ENCODE measurements at regions not wholly inside any gene's neighbourhood (a gene's known extent, or its start where the extent isn't known, plus 50 kb on each side); places are given as distances from the start of the nearest gene placed in this dataset.

DNA sequence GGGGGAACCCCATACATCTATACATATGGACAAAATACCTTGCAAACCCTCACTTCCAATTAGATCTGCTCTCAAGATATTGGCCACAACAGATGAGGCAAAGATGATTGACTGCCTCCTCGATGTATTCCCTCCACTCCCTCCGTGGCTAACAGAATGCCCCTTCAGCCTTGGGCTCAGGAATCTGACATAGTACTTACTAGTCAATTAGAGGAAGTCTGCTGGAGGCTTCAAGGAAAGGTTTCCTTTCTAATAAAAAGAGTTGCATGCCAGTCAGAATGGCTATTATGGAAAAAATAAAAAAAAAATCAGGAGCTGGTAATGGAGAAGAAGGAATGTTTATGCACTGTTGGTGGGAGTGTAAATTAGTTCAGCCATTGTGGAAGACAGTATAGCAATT is 90.4 kb upstream of the VAV3 start:
- H3K4me3 ChIP-seq, result no peak overlapping the region
- no peak for DNase-seq (ENCODE audit: low spot score)
- no peaks in the 10 kb centered on the region for H3K36me3 Mint-ChIP-seq
- peaks cover 33% of the 10 kb centered on the region for H3K4me1 ChIP-seq
- H3K4me2 ChIP-seq, result no peak overlapping the region
- no peaks in the 10 kb centered on the region for H4K20me1 ChIP-seq (ENCODE audit: low read depth)
- no peaks in the 10 kb centered on the region for H3K27me3 ChIP-seq
- H3K9ac ChIP-seq, result no peak overlapping the region
- no peak overlapping the region for H3K27ac Mint-ChIP-seq
- H3F3A ChIP-seq (ENCODE audit: low read depth), result peaks cover 10% of the 10 kb centered on the region
- H2AFZ ChIP-seq (replicated peaks), result no peak overlapping the region
- no peaks in the 10 kb centered on the region for H3K36me3 ChIP-seq
- peaks cover 3% of the 10 kb centered on the region for H3K9me3 Mint-ChIP-seq
- no peak overlapping the region for H3K27ac ChIP-seq
- peaks cover 24% of the 10 kb centered on the region for H3K4me1 Mint-ChIP-seq
- TF ChIP-seq EZH2phosphoT487 (IDR thresholded peaks at IDR 0.05) (no peak), EZH2 (IDR thresholded peaks at IDR 0.05) (no peak)
- TF ChIP-seq, protein P1, sequence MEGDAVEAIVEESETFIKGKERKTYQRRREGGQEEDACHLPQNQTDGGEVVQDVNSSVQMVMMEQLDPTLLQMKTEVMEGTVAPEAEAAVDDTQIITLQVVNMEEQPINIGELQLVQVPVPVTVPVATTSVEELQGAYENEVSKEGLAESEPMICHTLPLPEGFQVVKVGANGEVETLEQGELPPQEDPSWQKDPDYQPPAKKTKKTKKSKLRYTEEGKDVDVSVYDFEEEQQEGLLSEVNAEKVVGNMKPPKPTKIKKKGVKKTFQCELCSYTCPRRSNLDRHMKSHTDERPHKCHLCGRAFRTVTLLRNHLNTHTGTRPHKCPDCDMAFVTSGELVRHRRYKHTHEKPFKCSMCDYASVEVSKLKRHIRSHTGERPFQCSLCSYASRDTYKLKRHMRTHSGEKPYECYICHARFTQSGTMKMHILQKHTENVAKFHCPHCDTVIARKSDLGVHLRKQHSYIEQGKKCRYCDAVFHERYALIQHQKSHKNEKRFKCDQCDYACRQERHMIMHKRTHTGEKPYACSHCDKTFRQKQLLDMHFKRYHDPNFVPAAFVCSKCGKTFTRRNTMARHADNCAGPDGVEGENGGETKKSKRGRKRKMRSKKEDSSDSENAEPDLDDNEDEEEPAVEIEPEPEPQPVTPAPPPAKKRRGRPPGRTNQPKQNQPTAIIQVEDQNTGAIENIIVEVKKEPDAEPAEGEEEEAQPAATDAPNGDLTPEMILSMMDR (IDR thresholded peaks at IDR 0.05), result no peak
- H3K27me3 Mint-ChIP-seq (ENCODE audit: insufficient read depth, low read depth), result peaks cover 2% of the 10 kb centered on the region
- no peak overlapping the region for H3K4me3 Mint-ChIP-seq
- H3K79me2 ChIP-seq (ENCODE audit: low read depth), result no peaks in the 10 kb centered on the region
- H3K9me3 ChIP-seq (ENCODE audit: low read depth), result no peaks in the 10 kb centered on the region

DNA sequence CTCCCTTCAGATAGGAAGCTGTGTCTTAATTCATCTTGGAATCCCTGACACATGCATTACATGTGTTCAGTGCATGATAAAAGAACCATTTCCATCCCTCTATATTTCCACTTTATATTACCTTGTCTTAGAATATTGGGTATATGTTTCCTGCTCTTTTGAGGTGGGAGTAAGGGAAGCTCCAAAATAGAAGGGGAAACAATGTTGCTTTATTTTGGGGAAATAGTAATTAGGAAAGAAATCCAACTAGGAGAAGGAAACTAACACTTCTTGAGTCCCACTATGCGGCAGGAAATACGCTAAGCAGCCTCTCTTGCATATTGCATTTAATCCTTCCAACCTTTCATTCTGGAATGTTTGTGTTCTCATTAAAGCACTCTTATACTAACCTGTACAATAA is 89.4 kb upstream of the VAV3 start:
- H3K9me3 Mint-ChIP-seq, result peaks cover 1% of the 10 kb centered on the region
- no peaks in the 10 kb centered on the region for H3K27me3 Mint-ChIP-seq (ENCODE audit: insufficient read depth, low read depth)
- no peaks in the 10 kb centered on the region for H3K27me3 ChIP-seq
- H3K4me1 ChIP-seq, result peaks cover 40% of the 10 kb centered on the region
- no peak for TF ChIP-seq EZH2phosphoT487 (IDR thresholded peaks at IDR 0.05)
- TF ChIP-seq, protein P1 (IDR thresholded peaks at IDR 0.05), result no peak
- TF ChIP-seq EZH2 (IDR thresholded peaks at IDR 0.05), result no peak
- no peaks in the 10 kb centered on the region for H3K36me3 Mint-ChIP-seq
- peaks cover 24% of the 10 kb centered on the region for H3K4me1 Mint-ChIP-seq
- no peaks in the 10 kb centered on the region for H3K36me3 ChIP-seq
- no peaks in the 10 kb centered on the region for H3K9me3 ChIP-seq (ENCODE audit: low read depth)
- H2AFZ ChIP-seq (replicated peaks), result no peak overlapping the region
- H3K9ac ChIP-seq, result no peak overlapping the region
- H3K4me3 ChIP-seq, result no peak overlapping the region
- no peak overlapping the region for H3K4me2 ChIP-seq
- no peak overlapping the region for H3K4me3 Mint-ChIP-seq
- no peak overlapping the region for H3K27ac ChIP-seq
- no peak for DNase-seq (ENCODE audit: low spot score)
- no peaks in the 10 kb centered on the region for H4K20me1 ChIP-seq (ENCODE audit: low read depth)
- H3K27ac Mint-ChIP-seq, result no peak overlapping the region
- H3F3A ChIP-seq (ENCODE audit: low read depth), result peaks cover 10% of the 10 kb centered on the region
- no peaks in the 10 kb centered on the region for H3K79me2 ChIP-seq (ENCODE audit: low read depth)

DNA sequence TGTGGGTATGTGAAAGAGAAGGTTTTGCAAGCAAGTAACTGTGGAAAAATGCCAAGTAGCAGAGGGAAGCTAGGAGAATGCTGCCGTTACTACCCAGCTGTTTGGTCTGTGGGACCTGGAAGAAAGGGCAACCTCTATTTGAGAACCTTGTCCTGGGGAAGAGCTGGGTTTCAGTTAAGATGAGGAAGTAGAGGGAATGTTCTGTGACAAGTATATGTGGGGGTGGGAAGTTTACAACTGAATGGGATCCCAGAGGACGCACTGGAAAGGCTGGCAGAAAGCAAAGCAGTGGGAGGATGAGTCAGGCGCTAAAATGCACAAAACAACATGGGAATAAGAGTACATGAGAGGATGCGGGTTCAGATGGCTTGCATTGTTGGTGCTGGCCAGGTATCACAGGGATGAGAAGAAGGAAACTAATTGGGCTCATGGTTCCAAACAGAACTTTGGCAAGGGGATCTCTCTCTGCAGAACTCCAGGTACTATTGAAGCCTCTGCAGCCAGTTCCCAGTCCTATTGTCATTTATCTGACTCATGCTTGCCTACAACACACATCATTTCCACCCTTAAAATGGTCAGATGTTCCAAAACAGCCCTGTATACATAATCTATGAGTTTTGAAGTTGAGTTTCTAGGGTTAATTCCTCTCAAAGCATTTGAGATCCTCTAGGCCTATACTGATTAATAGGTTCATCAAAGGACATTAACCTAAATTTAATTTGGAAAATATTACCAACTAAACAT is 88.5 kb upstream of the VAV3 start:
- Histone ChIP-seq H3K4me2 (no peak overlapping the region), H3K36me3 (no peaks in the 10 kb centered on the region), H3K4me3 (no peak overlapping the region), H3K27me3 (no peaks in the 10 kb centered on the region), H3K27ac (no peak overlapping the region), H3F3A (ENCODE audit: low read depth) (peaks cover 10% of the 10 kb centered on the region), H2AFZ (replicated peaks) (no peak overlapping the region), H3K9me3 (ENCODE audit: low read depth) (no peaks in the 10 kb centered on the region), H3K4me1 (peaks cover 41% of the 10 kb centered on the region), H3K79me2 (ENCODE audit: low read depth) (no peaks in the 10 kb centered on the region), H3K9ac (no peak overlapping the region), H4K20me1 (ENCODE audit: low read depth) (no peaks in the 10 kb centered on the region)
- H3K27me3 Mint-ChIP-seq (ENCODE audit: insufficient read depth, low read depth), result no peaks in the 10 kb centered on the region
- TF ChIP-seq EZH2phosphoT487 (IDR thresholded peaks at IDR 0.05), result no peak
- no peak for TF ChIP-seq EZH2 (IDR thresholded peaks at IDR 0.05)
- TF ChIP-seq, protein P1 (IDR thresholded peaks at IDR 0.05), result no peak
- no peak overlapping the region for H3K4me3 Mint-ChIP-seq
- H3K4me1 Mint-ChIP-seq, result peaks cover 21% of the 10 kb centered on the region
- no peaks in the 10 kb centered on the region for H3K36me3 Mint-ChIP-seq
- H3K27ac Mint-ChIP-seq, result no peak overlapping the region
- DNase-seq (ENCODE audit: low spot score), result no peak
- peaks cover 6% of the 10 kb centered on the region for H3K9me3 Mint-ChIP-seq

All from neural progenitor cell (in vitro differentiated cells).